ENCODE measurements at regions not wholly inside any gene's neighbourhood (a gene's known extent, or its start where the extent isn't known, plus 50 kb on each side); places are given as distances from the start of the nearest gene placed in this dataset.
"Not testable (repeated sequence)": the region's sequence is repeated elsewhere in the genome, so short reads cannot be mapped to it uniquely, and the experiment has no call there.

DNA sequence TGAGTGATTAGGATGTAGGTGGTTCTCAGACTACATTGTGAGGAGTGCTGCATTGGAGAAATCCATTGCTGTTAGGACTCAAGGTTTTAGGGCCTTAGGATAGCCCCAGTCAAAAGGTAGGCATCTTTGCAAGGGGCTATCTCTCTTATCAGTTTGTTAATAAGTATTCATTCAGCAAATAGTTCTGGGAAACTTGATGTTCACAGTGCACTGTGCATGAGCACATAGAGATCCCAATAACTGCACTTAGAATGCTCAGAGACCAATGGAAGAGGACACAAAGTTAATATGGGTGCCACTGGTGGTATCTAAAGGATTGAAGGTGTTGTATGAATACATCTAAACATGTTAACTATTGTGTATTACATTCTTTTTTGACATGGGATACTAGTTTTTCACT, 131.4 kb downstream of the KIF4B start:
- Histone ChIP-seq H3K9me3 (no peaks in the 10 kb centered on the region), H3K4me1 (no peaks in the 10 kb centered on the region), H3K27me3 (ENCODE audit: insufficient read depth in 3 of 3, low read length in 2 of 3) (peaks cover 0 to 2% (median 0%) of the 10 kb centered on the region in 3 donors), H3K27ac (no peak overlapping the region), H3K4me3 (no peak overlapping the region), H3K36me3 (ENCODE audit: insufficient read depth in 1 of 2, low read depth in 1 of 2) (no peaks in the 10 kb centered on the region)
- intact Hi-C loops (cut with DNase I) = no loop called here
- DNase-seq (no peak), ATAC-seq (no peak)
- TF ChIP-seq, protein P1, sequence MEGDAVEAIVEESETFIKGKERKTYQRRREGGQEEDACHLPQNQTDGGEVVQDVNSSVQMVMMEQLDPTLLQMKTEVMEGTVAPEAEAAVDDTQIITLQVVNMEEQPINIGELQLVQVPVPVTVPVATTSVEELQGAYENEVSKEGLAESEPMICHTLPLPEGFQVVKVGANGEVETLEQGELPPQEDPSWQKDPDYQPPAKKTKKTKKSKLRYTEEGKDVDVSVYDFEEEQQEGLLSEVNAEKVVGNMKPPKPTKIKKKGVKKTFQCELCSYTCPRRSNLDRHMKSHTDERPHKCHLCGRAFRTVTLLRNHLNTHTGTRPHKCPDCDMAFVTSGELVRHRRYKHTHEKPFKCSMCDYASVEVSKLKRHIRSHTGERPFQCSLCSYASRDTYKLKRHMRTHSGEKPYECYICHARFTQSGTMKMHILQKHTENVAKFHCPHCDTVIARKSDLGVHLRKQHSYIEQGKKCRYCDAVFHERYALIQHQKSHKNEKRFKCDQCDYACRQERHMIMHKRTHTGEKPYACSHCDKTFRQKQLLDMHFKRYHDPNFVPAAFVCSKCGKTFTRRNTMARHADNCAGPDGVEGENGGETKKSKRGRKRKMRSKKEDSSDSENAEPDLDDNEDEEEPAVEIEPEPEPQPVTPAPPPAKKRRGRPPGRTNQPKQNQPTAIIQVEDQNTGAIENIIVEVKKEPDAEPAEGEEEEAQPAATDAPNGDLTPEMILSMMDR (IDR thresholded peaks at IDR 0.05) = no peak

DNA sequence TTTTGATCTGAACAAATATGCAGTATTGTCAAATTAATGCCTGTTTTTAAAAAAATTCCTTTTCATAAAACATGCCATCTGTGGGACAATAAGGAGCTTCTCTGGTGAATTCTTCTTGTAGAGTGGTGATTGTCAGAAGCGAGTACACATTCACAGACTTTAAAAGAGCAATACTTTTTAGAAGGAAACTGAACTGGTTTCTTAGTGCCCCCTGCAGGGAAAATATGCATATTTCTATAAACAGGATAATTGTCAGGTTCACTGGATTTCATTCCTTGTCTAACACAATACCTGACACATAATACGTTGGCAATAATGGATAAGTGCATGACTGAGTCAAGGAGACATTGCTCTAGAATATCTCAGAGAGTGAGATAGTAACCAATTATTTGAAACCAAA, 133.7 kb downstream of the KIF4B start:
- Histone ChIP-seq H3K9me3 (no peaks in the 10 kb centered on the region), H3K4me1 (no peaks in the 10 kb centered on the region), H3K27ac (no peak overlapping the region), H3K27me3 (ENCODE audit: insufficient read depth in 3 of 3, low read length in 2 of 3) (peaks cover 0 to 2% (median 0%) of the 10 kb centered on the region in 3 donors), H3K4me3 (no peak overlapping the region), H3K36me3 (ENCODE audit: insufficient read depth in 1 of 2, low read depth in 1 of 2) (no peaks in the 10 kb centered on the region)
- no peak for ATAC-seq
- WGBS, 3 donors = 29 to 39% (median 39%) methylated on average over 2 of the region's 2 CpGs
- TF ChIP-seq, protein P1 (IDR thresholded peaks at IDR 0.05) = no peak
- intact Hi-C loops (cut with DNase I) = no loop called here
- no peak for DNase-seq

DNA sequence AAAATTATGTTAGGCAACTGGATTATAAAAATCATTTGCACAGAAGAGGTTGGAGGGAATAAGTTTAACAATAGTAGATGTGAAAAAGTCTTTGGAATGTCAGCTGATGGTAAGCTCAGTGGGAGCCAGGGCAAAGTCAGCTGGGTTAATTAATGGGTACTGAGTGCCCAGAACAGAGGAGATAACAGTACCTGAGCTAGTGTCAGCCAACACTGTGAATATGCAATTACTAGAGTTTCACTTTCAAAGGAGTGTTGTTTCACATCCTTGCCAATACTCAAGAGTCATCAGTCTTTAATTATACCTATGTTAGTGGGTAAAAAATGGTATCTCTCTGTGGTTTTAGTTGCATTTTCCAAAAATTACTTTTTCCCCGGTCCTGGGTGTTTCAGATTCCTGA, 135.1 kb downstream of the KIF4B start:
- Histone ChIP-seq H3K36me3 (ENCODE audit: insufficient read depth in 1 of 2, low read depth in 1 of 2) (no peaks in the 10 kb centered on the region), H3K4me3 (no peak overlapping the region), H3K27ac (no peak overlapping the region), H3K4me1 (no peaks in the 10 kb centered on the region), H3K27me3 (ENCODE audit: insufficient read depth in 3 of 3, low read length in 2 of 3) (no peaks in the 10 kb centered on the region), H3K9me3 (no peaks in the 10 kb centered on the region)
- intact Hi-C loops (cut with DNase I) = no loop called here
- WGBS, 3 donors = 56 to 71% (median 69%) methylated on average over 1 of the region's 1 CpG
- ATAC-seq = no peak
- TF ChIP-seq, protein P1 (IDR thresholded peaks at IDR 0.05) = no peak
- no peak for DNase-seq

DNA sequence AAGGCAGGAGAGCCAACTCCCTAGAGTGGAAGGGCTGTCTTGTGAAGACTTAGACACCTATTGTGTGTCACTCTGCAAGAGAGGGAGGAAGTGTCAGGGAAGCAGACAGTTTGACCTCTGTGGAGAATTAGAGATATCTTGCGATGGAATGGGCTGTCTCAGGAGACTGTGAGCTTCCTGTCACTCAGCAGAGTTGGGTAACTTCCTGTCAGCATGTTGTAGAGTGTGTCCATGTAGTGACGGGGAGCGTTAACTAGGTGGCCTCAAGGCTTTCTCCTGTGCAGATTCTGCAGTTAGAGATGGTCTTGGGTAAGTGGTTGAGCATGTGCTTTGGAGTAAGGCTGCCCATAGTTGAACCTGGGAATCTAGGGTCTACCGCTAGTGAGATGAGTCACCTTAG, 136.5 kb downstream of the KIF4B start:
- intact Hi-C loops (cut with DNase I) = no loop called here
- no peaks in the 10 kb centered on the region for H3K36me3 ChIP-seq (ENCODE audit: insufficient read depth in 1 of 2, low read depth in 1 of 2)
- no peak for ATAC-seq
- TF ChIP-seq, protein P1 (IDR thresholded peaks at IDR 0.05) = no peak
- WGBS, 3 donors = 62 to 71% (median 63%) methylated on average over 4 of the region's 4 CpGs
- no peak for DNase-seq
- H3K27ac ChIP-seq = no peak overlapping the region
- no peaks in the 10 kb centered on the region for H3K27me3 ChIP-seq (ENCODE audit: insufficient read depth in 3 of 3, low read length in 2 of 3)
- no peaks in the 10 kb centered on the region for H3K4me1 ChIP-seq
- no peaks in the 10 kb centered on the region for H3K9me3 ChIP-seq
- H3K4me3 ChIP-seq = no peak overlapping the region

DNA sequence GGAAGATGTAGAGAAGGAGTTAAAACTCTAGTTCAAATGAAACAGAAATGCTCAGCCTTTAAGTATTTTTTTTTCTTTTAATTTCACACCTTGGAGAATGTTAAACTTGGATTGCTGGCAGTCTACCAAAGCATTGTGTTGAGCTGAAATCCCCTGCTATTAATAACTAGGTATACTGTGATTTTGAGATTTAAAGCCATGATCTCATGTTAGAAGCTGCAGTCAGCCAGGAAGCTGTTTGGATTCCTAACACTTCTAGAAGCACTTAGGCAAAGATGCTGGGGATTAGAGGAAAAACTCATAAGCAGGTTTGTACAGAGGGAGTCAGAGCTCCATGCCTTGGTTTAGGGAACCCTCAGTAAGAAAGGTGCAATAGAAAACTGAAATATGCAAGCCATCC, 141.4 kb downstream of the KIF4B start:
- no peaks in the 10 kb centered on the region for H3K36me3 ChIP-seq (ENCODE audit: insufficient read depth in 1 of 2, low read depth in 1 of 2)
- H3K27me3 ChIP-seq (ENCODE audit: insufficient read depth in 3 of 3, low read length in 2 of 3) = no peaks in the 10 kb centered on the region
- H3K4me1 ChIP-seq = no peaks in the 10 kb centered on the region
- ATAC-seq (no peak), DNase-seq (no peak)
- no peak overlapping the region for H3K4me3 ChIP-seq
- intact Hi-C loops (cut with DNase I) = no loop called here
- TF ChIP-seq, protein P1 (IDR thresholded peaks at IDR 0.05) = no peak
- no peak overlapping the region for H3K27ac ChIP-seq
- no peaks in the 10 kb centered on the region for H3K9me3 ChIP-seq

DNA sequence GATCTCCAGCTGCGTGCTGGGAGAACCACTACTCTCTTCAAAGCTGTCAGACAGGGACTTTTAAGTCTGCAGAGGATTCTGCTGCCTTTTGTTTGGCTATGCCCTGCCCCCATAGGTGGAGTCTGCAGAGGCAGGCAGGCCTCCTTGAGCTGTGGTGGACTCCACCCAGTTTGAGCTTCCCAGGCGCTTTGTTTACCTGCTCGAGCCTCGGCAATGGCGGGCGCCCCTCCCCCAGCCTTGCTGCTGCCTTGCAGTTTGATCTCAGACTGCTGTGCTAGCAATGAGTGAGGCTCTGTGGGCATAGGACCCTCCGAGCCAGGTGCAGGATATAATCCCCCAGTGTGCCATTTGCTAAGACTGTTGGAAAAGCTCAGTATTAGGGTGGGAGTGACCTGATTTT, 149.5 kb downstream of the KIF4B start:
- H3K4me3 ChIP-seq; ATAC-seq; H3K27ac ChIP-seq; H3K36me3 ChIP-seq (ENCODE audit: insufficient read depth in 1 of 2, low read depth in 1 of 2); DNase-seq; H3K27me3 ChIP-seq (ENCODE audit: insufficient read depth in 3 of 3, low read length in 2 of 3); intact Hi-C loops (cut with DNase I); H3K4me1 ChIP-seq; H3K9me3 ChIP-seq: not testable (repeated sequence)
- 77 to 82% (median 79%) methylated on average over 7 of the region's 7 CpGs for WGBS, 3 donors
